ENCODE measurements at regions not wholly inside any gene's neighbourhood (a gene's known extent, or its start where the extent isn't known, plus 50 kb on each side); places are given as distances from the start of the nearest gene placed in this dataset.

GRCh38 chr5:120779674-120780073 is 315.6 kb downstream of the PRR16 start:
- Histone ChIP-seq H3K9ac (ENCODE audit: insufficient read depth in 1 of 2, low read depth in 2 of 2, low read length in 2 of 2) (no peak overlapping the region), H3K36me3 (ENCODE audit: control insufficient read depth, insufficient read depth, low read length) (no peaks in the 10 kb centered on the region), H3K4me3 (no peak overlapping the region), H3K9me3 (replicated peaks; ENCODE audit: control insufficient read depth, insufficient read depth, low read depth, low read length) (no peaks in the 10 kb centered on the region), H3K4me2 (ENCODE audit: insufficient read depth, low read length) (no peak overlapping the region), H4K20me1 (replicated peaks; ENCODE audit: control insufficient read depth, insufficient read depth, low read length) (no peaks in the 10 kb centered on the region), H3K9me1 (ENCODE audit: control insufficient read depth, insufficient read depth, low read length) (no peaks in the 10 kb centered on the region), H3K27me3 (ENCODE audit: control insufficient read depth in 2 of 2, insufficient read depth in 2 of 2, low read length in 2 of 2) (no peaks in the 10 kb centered on the region), H3K79me2 (ENCODE audit: control insufficient read depth, insufficient read depth, low read length) (no peaks in the 10 kb centered on the region), H3K27ac (ENCODE audit: extremely low read depth, low read depth, low read length) (no peak overlapping the region), H3K4me1 (replicated peaks in 1 of 2; ENCODE audit: control insufficient read depth in 2 of 2, insufficient read depth in 2 of 2, low read length in 2 of 2) (no peaks in the 10 kb centered on the region), H2AFZ (ENCODE audit: low read depth, low read length) (no peak overlapping the region)
- BruUV-seq (replicated peaks): no TSS peak
- ChIA-PET POLR2A (no interaction called here), CTCF (ENCODE audit: low intra/inter-chr PET ratio) (no interaction called here)
- ATAC-seq (no peak), FAIRE-seq (no peak), DNase-seq (ENCODE audit: extremely low read depth in 1 of 4, low spot score in 3 of 4) (no peak)
- WGBS (ENCODE audit: insufficient coverage, low coverage, missing lambda C conversion rate): 0% methylated on average over 2 of the region's 2 CpGs
- intact Hi-C loops (cut with micrococcal nuclease): no loop called here
- in situ Hi-C loops (cut with MboI): no loop called here
- no peak for TF ChIP-seq MIER1 (IDR thresholded peaks at IDR 0.05; ENCODE audit: low read depth)
- TF ChIP-seq JUN (IDR thresholded peaks at IDR 0.05; ENCODE audit: borderline replicate concordance, low read depth, low read length): no peak
- no peak for TF ChIP-seq JUN (CRISPR knock-in tag; IDR thresholded peaks at IDR 0.05; ENCODE audit: borderline replicate concordance)
- TF ChIP-seq ZBTB11 (CRISPR knock-in tag; IDR thresholded peaks at IDR 0.05): no peak
- no peak for TF ChIP-seq ZNF384 (IDR thresholded peaks at IDR 0.05; ENCODE audit: low read depth, low read length)
- no peak for TF ChIP-seq ZNF175 (CRISPR knock-in tag; IDR thresholded peaks at IDR 0.05; ENCODE audit: low read depth)
- TF ChIP-seq, protein P1, sequence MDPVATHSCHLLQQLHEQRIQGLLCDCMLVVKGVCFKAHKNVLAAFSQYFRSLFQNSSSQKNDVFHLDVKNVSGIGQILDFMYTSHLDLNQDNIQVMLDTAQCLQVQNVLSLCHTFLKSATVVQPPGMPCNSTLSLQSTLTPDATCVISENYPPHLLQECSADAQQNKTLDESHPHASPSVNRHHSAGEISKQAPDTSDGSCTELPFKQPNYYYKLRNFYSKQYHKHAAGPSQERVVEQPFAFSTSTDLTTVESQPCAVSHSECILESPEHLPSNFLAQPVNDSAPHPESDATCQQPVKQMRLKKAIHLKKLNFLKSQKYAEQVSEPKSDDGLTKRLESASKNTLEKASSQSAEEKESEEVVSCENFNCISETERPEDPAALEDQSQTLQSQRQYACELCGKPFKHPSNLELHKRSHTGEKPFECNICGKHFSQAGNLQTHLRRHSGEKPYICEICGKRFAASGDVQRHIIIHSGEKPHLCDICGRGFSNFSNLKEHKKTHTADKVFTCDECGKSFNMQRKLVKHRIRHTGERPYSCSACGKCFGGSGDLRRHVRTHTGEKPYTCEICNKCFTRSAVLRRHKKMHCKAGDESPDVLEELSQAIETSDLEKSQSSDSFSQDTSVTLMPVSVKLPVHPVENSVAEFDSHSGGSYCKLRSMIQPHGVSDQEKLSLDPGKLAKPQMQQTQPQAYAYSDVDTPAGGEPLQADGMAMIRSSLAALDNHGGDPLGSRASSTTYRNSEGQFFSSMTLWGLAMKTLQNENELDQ (CRISPR knock-in tag; IDR thresholded peaks at IDR 0.05; ENCODE audit: borderline replicate concordance): no peak
- no peak for TF ChIP-seq COPS2 (conservative IDR thresholded peaks at IDR 0.05)
- TF ChIP-seq, protein P2, sequence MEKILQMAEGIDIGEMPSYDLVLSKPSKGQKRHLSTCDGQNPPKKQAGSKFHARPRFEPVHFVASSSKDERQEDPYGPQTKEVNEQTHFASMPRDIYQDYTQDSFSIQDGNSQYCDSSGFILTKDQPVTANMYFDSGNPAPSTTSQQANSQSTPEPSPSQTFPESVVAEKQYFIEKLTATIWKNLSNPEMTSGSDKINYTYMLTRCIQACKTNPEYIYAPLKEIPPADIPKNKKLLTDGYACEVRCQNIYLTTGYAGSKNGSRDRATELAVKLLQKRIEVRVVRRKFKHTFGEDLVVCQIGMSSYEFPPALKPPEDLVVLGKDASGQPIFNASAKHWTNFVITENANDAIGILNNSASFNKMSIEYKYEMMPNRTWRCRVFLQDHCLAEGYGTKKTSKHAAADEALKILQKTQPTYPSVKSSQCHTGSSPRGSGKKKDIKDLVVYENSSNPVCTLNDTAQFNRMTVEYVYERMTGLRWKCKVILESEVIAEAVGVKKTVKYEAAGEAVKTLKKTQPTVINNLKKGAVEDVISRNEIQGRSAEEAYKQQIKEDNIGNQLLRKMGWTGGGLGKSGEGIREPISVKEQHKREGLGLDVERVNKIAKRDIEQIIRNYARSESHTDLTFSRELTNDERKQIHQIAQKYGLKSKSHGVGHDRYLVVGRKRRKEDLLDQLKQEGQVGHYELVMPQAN (IDR thresholded peaks at IDR 0.05; ENCODE audit: borderline replicate concordance): no peak
- TF ChIP-seq, protein P3, sequence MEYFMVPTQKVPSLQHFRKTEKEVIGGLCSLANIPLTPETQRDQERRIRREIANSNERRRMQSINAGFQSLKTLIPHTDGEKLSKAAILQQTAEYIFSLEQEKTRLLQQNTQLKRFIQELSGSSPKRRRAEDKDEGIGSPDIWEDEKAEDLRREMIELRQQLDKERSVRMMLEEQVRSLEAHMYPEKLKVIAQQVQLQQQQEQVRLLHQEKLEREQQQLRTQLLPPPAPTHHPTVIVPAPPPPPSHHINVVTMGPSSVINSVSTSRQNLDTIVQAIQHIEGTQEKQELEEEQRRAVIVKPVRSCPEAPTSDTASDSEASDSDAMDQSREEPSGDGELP (CRISPR knock-in tag; IDR thresholded peaks at IDR 0.05; ENCODE audit: borderline replicate concordance): no peak
- TF ChIP-seq, protein P4, sequence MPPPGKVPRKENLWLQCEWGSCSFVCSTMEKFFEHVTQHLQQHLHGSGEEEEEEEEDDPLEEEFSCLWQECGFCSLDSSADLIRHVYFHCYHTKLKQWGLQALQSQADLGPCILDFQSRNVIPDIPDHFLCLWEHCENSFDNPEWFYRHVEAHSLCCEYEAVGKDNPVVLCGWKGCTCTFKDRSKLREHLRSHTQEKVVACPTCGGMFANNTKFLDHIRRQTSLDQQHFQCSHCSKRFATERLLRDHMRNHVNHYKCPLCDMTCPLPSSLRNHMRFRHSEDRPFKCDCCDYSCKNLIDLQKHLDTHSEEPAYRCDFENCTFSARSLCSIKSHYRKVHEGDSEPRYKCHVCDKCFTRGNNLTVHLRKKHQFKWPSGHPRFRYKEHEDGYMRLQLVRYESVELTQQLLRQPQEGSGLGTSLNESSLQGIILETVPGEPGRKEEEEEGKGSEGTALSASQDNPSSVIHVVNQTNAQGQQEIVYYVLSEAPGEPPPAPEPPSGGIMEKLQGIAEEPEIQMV (tag; conservative IDR thresholded peaks at IDR 0.05; ENCODE audit: low read depth): no peak
- TF ChIP-seq RAD51 (IDR thresholded peaks at IDR 0.05; ENCODE audit: borderline replicate concordance, low read depth): no peak

Data from K562 (cell line).